ENCODE measurements at regions not wholly inside any gene's neighbourhood (a gene's known extent, or its start where the extent isn't known, plus 50 kb on each side); places are given as distances from the start of the nearest gene placed in this dataset.
"Not testable (repeated sequence)": the region's sequence is repeated elsewhere in the genome, so short reads cannot be mapped to it uniquely, and the experiment has no call there.

DNA sequence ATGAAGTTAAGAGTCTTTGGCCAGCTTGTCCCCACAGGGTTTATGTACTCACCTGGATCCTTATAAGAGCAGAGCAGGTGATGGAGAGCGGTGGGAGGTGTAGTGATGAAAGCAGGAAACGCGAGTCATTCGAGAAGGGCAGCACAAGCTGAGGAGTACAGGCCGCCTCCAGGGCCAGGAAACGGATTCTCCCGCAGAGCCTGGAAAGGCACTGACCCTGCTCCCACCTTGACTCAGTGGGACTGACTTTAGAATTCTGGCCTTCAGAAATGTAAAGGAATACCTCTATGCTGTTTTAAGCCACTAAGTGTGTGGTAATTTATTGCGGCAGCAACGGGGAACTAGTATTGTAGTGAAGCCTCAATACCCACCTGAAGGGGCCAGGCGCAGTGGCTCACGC lies 137.7 kb upstream of the KCTD7 start:
- TF ChIP-seq, protein P1, sequence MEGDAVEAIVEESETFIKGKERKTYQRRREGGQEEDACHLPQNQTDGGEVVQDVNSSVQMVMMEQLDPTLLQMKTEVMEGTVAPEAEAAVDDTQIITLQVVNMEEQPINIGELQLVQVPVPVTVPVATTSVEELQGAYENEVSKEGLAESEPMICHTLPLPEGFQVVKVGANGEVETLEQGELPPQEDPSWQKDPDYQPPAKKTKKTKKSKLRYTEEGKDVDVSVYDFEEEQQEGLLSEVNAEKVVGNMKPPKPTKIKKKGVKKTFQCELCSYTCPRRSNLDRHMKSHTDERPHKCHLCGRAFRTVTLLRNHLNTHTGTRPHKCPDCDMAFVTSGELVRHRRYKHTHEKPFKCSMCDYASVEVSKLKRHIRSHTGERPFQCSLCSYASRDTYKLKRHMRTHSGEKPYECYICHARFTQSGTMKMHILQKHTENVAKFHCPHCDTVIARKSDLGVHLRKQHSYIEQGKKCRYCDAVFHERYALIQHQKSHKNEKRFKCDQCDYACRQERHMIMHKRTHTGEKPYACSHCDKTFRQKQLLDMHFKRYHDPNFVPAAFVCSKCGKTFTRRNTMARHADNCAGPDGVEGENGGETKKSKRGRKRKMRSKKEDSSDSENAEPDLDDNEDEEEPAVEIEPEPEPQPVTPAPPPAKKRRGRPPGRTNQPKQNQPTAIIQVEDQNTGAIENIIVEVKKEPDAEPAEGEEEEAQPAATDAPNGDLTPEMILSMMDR (IDR thresholded peaks at IDR 0.05): not testable (repeated sequence)
- TF ChIP-seq POLR2A (IDR thresholded peaks at IDR 0.05): not testable (repeated sequence)

All from Peyer's patch (tissue), 4 donors.